ENCODE measurements at regions not wholly inside any gene's neighbourhood (a gene's known extent, or its start where the extent isn't known, plus 50 kb on each side); places are given as distances from the start of the nearest gene placed in this dataset.
"Not testable (repeated sequence)": the region's sequence is repeated elsewhere in the genome, so short reads cannot be mapped to it uniquely, and the experiment has no call there.

GRCh38 chr13:87198371-87198770 lies 472.8 kb upstream of the SLITRK5 start:
- DNase-seq (ENCODE audit: low read depth): no peak

GRCh38 chr13:87206708-87207107 lies 464.5 kb upstream of the SLITRK5 start:
- no peak for DNase-seq (ENCODE audit: low read depth)

DNA sequence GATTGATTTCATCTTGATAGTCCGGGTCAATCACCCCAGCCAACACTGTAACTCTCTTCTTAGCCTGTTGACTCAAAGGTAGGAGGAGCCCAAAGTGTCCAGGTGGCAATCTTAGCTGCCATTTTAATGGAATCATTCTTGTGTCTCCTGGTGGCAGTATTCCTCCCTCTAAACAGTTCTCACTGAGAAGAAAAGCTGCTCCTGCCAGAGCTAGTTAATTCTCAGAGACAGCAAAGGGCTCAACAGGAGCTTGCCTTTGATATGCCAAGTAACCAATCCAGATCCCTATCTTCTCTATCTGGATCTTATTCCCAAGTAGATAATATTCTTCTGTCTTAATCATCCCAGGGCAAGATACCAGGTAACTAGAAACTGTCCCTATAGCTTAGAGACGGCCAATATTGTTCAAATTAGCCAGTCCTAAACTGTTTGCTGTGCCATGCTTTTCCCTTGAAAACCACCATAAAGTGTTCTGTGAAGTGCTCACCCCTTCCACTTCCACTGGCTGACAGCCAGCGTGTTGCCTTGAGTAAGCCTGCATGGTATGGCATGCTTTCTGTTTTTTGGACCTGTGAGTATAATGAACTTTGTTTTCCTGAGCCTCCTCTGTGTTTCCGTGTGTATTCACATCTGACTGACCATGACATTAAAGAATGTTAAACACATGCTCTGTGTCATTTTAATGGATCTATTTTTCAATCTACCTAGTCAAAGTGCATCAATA lies 463.7 kb upstream of the SLITRK5 start:
- no peak for DNase-seq (ENCODE audit: low read depth)

DNA sequence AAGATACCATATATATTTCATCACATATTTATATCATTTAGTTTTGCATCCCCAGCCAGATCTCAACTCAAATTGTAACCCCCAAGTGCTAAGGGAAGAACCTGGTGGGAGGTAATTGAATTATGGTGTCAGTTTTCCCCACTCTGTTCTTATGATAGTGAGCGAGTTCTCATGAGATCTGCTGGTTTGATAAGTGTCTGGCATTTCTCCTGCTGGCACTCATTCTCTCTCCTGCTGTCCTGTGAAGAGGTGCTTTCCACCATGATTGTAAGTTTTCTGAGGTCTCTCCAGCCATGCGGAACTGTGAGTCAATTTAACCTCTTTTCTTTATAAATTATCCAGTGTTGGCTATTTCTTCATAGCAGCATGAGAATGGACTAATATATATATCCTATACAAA lies 462.5 kb upstream of the SLITRK5 start:
- no peak for DNase-seq (ENCODE audit: low read depth)

- DNase-seq (ENCODE audit: low read depth): no peak
Measured at GRCh38 chr13:87234981-87235380, 436.2 kb upstream of the SLITRK5 start.

- DNase-seq (ENCODE audit: low read depth): no peak
Measured at GRCh38 chr13:87235621-87236020, 435.6 kb upstream of the SLITRK5 start.

DNA sequence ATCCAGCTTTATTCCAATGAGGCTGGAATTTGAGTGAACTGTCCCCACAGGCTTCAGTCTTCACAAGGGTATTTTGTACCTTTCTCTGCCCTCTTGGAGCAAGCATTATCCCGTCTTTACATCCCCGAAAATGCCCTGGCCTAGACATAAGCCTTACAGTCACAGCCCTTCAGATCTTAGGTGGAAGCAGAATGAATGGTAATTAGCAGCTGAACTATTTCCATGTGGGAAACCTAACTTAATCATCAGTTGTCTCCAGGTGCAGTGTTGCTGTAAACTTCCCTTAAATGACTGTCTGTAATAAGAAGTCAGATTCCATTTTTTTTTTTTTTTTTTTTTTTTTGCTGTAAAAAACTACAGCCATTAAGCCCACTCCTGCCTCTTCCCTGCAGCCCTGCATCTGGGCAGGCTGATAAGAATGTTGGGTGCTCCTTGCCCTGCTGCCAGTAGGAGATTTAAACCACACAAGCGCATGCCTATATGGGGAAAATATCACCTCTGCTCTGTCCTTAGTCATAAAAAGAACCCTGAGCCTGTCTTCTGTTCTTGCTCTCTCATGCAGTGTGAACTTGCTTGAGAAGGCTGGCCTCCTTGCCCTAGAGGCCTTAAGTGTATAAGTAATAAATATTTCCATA lies 426.8 kb upstream of the SLITRK5 start:
- no peak for DNase-seq (ENCODE audit: low read depth)

DNA sequence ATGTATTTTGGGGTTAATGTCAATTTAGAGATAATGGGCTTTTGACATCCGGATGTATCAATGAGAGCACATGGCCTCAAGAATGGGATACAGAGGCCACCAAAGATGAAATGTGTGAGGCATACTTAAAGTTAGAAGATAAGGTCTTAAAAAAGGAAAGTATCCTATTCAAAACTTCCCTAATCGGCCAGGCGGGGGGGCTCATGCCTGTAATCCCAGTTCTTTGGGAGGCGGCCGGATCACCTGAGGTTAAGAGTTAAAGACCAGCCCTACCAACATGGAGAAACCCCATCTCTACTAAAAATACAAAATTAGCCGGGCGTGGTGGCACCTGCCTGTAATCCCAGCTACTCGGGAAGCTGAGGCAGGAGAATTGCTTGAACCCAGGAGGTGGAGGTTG lies 421.3 kb upstream of the SLITRK5 start:
- not testable (repeated sequence) for DNase-seq (ENCODE audit: low read depth)

GRCh38 chr13:87255394-87255793 lies 415.8 kb upstream of the SLITRK5 start:
- DNase-seq (ENCODE audit: low read depth): no peak

DNA sequence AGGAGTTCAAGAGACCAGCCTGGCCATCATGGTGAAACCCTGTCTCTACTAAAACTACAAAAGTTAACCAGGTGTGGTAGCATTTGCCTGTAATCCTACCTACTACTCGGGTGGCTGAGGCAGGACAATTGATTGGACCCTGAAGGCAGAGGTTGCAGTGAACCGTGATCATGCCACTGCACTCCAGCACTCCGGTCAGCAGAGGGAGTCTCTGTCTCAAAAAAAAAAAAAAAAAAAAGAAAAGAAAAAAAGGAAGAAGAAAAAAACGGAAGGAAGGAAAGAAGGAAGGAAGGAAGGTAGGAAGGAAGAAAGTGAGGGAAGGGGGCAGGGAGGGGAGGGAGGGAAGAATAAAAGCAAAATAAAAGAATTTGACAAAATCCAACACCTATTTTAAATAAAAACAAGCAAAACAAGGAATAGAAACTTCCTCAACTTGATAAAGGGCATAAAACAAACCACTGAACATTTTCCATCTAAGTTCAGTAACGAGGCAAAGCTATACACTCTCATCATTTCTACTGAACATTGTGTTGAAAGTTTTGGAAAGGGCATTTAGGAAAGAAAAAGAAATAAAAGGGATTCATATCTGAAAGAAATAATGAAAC lies 411.6 kb upstream of the SLITRK5 start:
- DNase-seq (ENCODE audit: low read depth): no peak

GRCh38 chr13:87274209-87274819 lies 396.9 kb upstream of the SLITRK5 start:
- no peak for DNase-seq (ENCODE audit: low read depth)

GRCh38 chr13:87280139-87280538 lies 391.0 kb upstream of the SLITRK5 start:
- no peak for DNase-seq (ENCODE audit: low read depth)

DNA sequence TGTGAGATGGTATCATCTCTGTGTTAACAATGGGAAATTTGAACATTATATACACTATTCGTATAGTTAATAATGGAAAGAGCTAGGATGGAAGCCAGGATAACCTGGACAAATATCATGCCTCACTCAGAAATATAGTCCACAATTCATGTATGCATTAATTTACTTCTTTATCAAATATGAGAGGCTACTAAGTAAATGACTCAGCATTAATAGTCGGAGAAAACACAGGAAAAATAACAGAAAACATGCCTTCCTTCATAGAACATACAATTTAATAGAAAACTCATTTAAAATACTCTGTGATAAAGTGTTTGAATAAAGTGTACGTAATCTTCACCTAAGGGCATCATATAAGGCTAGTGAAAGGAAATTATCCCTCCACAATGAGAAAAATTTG lies 383.4 kb upstream of the SLITRK5 start:
- no peak for DNase-seq (ENCODE audit: low read depth)

DNA sequence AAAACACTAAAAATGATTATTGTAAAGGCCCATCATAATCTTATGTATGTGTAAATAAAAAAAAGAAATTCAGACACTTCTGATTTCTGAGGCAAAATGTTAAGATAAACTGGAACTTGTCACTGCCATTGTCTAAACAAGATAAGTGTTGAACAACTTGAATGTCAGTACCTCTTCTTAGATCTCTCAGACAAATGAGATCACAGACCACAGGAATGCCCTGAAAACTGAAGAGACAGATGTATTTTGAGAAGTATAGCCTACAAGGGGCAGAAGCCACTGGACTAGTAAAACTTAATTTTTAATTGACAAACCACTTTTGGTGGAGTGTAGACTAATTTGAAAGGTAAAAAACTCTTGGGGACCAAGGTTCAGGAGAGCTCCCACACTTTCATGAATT lies 375.5 kb upstream of the SLITRK5 start:
- no peak for DNase-seq (ENCODE audit: low read depth)

GRCh38 chr13:87302034-87302433 lies 369.1 kb upstream of the SLITRK5 start:
- no peak for DNase-seq (ENCODE audit: low read depth)

DNA sequence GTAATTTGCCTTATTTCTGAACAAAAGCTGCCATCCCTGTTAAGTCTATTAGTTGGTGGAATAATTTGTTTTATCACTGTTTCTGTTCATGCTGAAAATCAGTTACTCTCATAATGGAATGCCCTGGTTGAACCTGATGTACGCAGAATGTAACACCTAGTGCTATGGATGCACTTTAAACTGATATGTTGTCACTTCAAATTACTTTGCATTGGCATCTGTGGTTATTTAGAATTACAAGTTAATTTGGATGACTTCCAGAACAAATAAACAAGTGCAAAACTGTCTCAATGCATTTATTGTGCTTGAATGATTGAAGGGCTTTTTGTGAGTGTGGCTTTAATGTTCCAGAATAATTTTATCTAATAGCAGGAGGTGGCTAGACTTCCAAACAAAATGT lies 368.2 kb upstream of the SLITRK5 start:
- no peak for DNase-seq (ENCODE audit: low read depth)

GRCh38 chr13:87311165-87311564 lies 360.0 kb upstream of the SLITRK5 start:
- no peak for DNase-seq (ENCODE audit: low read depth)

- DNase-seq (ENCODE audit: low read depth): no peak
Measured at GRCh38 chr13:87314822-87315221, 356.3 kb upstream of the SLITRK5 start.

- DNase-seq (ENCODE audit: low read depth): no peak
Measured at GRCh38 chr13:87322386-87322785, 348.8 kb upstream of the SLITRK5 start.

GRCh38 chr13:87324558-87324957 lies 346.6 kb upstream of the SLITRK5 start:
- no peak for DNase-seq (ENCODE audit: low read depth)

GRCh38 chr13:87331178-87331577 lies 340.0 kb upstream of the SLITRK5 start:
- DNase-seq (ENCODE audit: low read depth): no peak

GRCh38 chr13:87333599-87333998 lies 337.6 kb upstream of the SLITRK5 start:
- DNase-seq (ENCODE audit: low read depth): no peak

DNA sequence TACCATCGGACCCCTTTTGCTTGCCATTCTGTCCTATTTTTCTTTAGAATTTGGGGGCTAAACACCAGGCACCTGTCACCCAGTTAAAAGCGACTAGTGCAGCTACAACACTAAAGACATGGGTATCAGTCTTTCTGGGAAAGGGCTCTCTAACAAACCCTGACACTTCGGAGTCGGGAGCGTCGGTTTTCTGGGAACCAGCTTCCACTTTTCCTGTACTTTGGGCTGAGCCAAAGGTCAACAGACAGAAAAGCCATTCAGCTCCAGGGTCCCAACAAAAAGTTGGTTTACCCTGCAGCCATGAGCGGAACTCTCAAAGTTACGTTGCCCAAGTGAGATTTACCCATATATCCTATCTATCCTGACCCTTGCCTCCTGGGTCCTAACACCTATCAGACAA lies 337.0 kb upstream of the SLITRK5 start:
- DNase-seq (ENCODE audit: low read depth): no peak
